Cardiac muscle cell (in vitro differentiated cells and primary cell): ENCODE measurements at regions not wholly inside any gene's neighbourhood (a gene's known extent, or its start where the extent isn't known, plus 50 kb on each side); places are given as distances from the start of the nearest gene placed in this dataset.

Experiments
- DNase-seq, 2 donors: peaks; one replicate each; pipeline versions ENCODE4 v3.0.0 to v3.0.0-alpha.2; 2010 to 2017; ENCODE audit warnings: low read depth in 1 of 2, low spot score in 1 of 2
- H3K27ac ChIP-seq: fragments of 200-600 bp; sonication (generic); 2 replicates; pipeline ENCODE4 v1.5.1; 2016
- H3K27me3 ChIP-seq: fragments of 200-600 bp; sonication (generic); 2 replicates; pipeline ENCODE4 v1.6.0; 2016; ENCODE audit warnings: control low read depth
- H3K36me3 ChIP-seq: fragments of 200-600 bp; sonication (generic); 2 replicates; pipeline ENCODE4 v1.5.1; 2016; ENCODE audit warnings: control low read depth
- H3K4me1 ChIP-seq: fragments of 200-600 bp; sonication (generic); 2 replicates; pipeline ENCODE4 v1.8.1; 2017; ENCODE audit warnings: low read depth, mild to moderate bottlenecking, mixed run types
- H3K4me3 ChIP-seq: fragments of 200-600 bp; sonication (generic); 2 replicates; pipeline ENCODE4 v1.5.1; 2016; ENCODE audit warnings: mild to moderate bottlenecking
- H3K9me3 ChIP-seq: fragments of 200-600 bp; sonication (generic); 2 replicates; pipeline ENCODE4 v1.5.1; 2017; ENCODE audit warnings: low read depth, mild to moderate bottlenecking, control low read depth
- CTCF ChIP-seq: IDR thresholded peaks from 2 replicates; pipeline ENCODE4 v1.5.1; 2012; ENCODE audit warnings: low read depth, mild to moderate bottlenecking, low read length

- H3K27ac ChIP-seq, result no peak overlapping the region
- no peak for TF ChIP-seq CTCF
- no peak for DNase-seq
Measured at GRCh38 chr12:76241371-76241770, 106.8 kb downstream of the BBS10 start.

GRCh38 chr12:76240281-76240680 is 107.9 kb downstream of the BBS10 start:
- H3K27ac ChIP-seq, result no peak overlapping the region
- TF ChIP-seq CTCF, result no peak
- H3K27me3 ChIP-seq, result no peaks in the 10 kb centered on the region
- H3K4me3 ChIP-seq, result no peak overlapping the region
- no peaks in the 10 kb centered on the region for H3K4me1 ChIP-seq
- H3K9me3 ChIP-seq, result no peaks in the 10 kb centered on the region
- H3K36me3 ChIP-seq, result no peaks in the 10 kb centered on the region
- peak in 1 of 2 donors; percentile 20 for DNase-seq

More at GRCh38 chr12:76241371-76241770, 106.8 kb downstream of the BBS10 start:
- no peaks in the 10 kb centered on the region for H3K36me3 ChIP-seq
- H3K9me3 ChIP-seq, result no peaks in the 10 kb centered on the region
- H3K4me3 ChIP-seq, result no peak overlapping the region
- no peaks in the 10 kb centered on the region for H3K27me3 ChIP-seq
- H3K4me1 ChIP-seq, result no peaks in the 10 kb centered on the region

GRCh38 chr12:76238688-76239087 is 109.5 kb downstream of the BBS10 start:
- H3K4me3 ChIP-seq, result no peak overlapping the region
- no peaks in the 10 kb centered on the region for H3K4me1 ChIP-seq
- TF ChIP-seq CTCF, result no peak
- H3K27me3 ChIP-seq, result no peaks in the 10 kb centered on the region
- H3K9me3 ChIP-seq, result no peaks in the 10 kb centered on the region
- H3K27ac ChIP-seq, result no peak overlapping the region
- no peaks in the 10 kb centered on the region for H3K36me3 ChIP-seq
- no peak for DNase-seq

GRCh38 chr12:76237086-76237701 is 111.0 kb downstream of the BBS10 start:
- TF ChIP-seq CTCF, result no peak
- Histone ChIP-seq H3K27me3 (no peaks in the 10 kb centered on the region), H3K4me3 (no peak overlapping the region), H3K4me1 (no peaks in the 10 kb centered on the region), H3K9me3 (no peaks in the 10 kb centered on the region), H3K36me3 (no peaks in the 10 kb centered on the region), H3K27ac (no peak overlapping the region)
- no peak for DNase-seq

- Histone ChIP-seq H3K27me3 (no peaks in the 10 kb centered on the region), H3K4me1 (no peaks in the 10 kb centered on the region), H3K9me3 (no peaks in the 10 kb centered on the region), H3K36me3 (no peaks in the 10 kb centered on the region), H3K27ac (no peak overlapping the region), H3K4me3 (no peak overlapping the region)
- peak in 1 of 2 donors; percentile 22 for DNase-seq
- TF ChIP-seq CTCF, result no peak
Measured at GRCh38 chr12:76236640-76237039, 111.6 kb downstream of the BBS10 start.

- H3K36me3 ChIP-seq, result no peaks in the 10 kb centered on the region
- H3K27ac ChIP-seq, result no peak overlapping the region
Measured at GRCh38 chr12:76234741-76235140, 113.5 kb downstream of the BBS10 start.

More at GRCh38 chr12:76234741-76235140, 113.5 kb downstream of the BBS10 start:
- Histone ChIP-seq H3K27me3 (no peaks in the 10 kb centered on the region), H3K4me1 (no peaks in the 10 kb centered on the region), H3K4me3 (no peak overlapping the region), H3K9me3 (no peaks in the 10 kb centered on the region)
- no peak for DNase-seq
- TF ChIP-seq CTCF, result no peak
